Osteocyte (in vitro differentiated cells): ENCODE measurements at regions not wholly inside any gene's neighbourhood (a gene's known extent, or its start where the extent isn't known, plus 50 kb on each side); places are given as distances from the start of the nearest gene placed in this dataset.

Experiments used
- DNase-seq: peaks from one replicate; pipeline ENCODE4 v3.0.0; 2021; ENCODE audit warnings: mixed read lengths; ENCODE audit not compliant: unreplicated experiment; ENCODE audit errors: extremely low spot score
- H3K27ac Mint-ChIP-seq: one replicate; pipeline ENCODE4 v1.8.0; 2021; ENCODE audit warnings: mild to moderate bottlenecking, mixed read lengths; ENCODE audit not compliant: unreplicated experiment
- H3K27me3 Mint-ChIP-seq: one replicate; pipeline ENCODE4 v1.8.0; 2021; ENCODE audit warnings: mixed read lengths; ENCODE audit not compliant: unreplicated experiment
- H3K36me3 Mint-ChIP-seq: one replicate; pipeline ENCODE4 v1.8.0; 2021; ENCODE audit warnings: mixed read lengths; ENCODE audit not compliant: unreplicated experiment
- H3K4me1 Mint-ChIP-seq: one replicate; pipeline ENCODE4 v1.8.0; 2021; ENCODE audit warnings: mixed read lengths; ENCODE audit not compliant: unreplicated experiment
- H3K4me3 Mint-ChIP-seq: one replicate; pipeline ENCODE4 v1.8.0; 2021; ENCODE audit warnings: mild to moderate bottlenecking, moderate library complexity, mixed read lengths; ENCODE audit not compliant: unreplicated experiment
- H3K9me3 Mint-ChIP-seq: one replicate; pipeline ENCODE4 v1.8.0; 2021; ENCODE audit warnings: mixed read lengths; ENCODE audit not compliant: unreplicated experiment
- CTCF ChIP-seq: fragments of 200-600 bp; sonication (generic); IDR thresholded peaks from 2 replicates; pipeline ENCODE4 v1.5.0; 2021; ENCODE audit warnings: antibody characterized with exemption, mild to moderate bottlenecking, moderate library complexity

- Mint-ChIP-seq H3K4me3 (no peak overlapping the region), H3K36me3 (peaks cover 2% of the 10 kb centered on the region)
Observed at GRCh38 chr2:11939523-11939922, 193.1 kb downstream of the LPIN1 start.

GRCh38 chr2:11940121-11940743 lies 193.8 kb downstream of the LPIN1 start:
- Mint-ChIP-seq H3K9me3 (no peaks in the 10 kb centered on the region), H3K27me3 (no peaks in the 10 kb centered on the region), H3K36me3 (no peaks in the 10 kb centered on the region), H3K27ac (no peak overlapping the region), H3K4me1 (no peaks in the 10 kb centered on the region), H3K4me3 (no peak overlapping the region)
- DNase-seq: no peak
- no peak for TF ChIP-seq CTCF

More at GRCh38 chr2:11939523-11939922, 193.1 kb downstream of the LPIN1 start:
- H3K9me3 Mint-ChIP-seq: no peaks in the 10 kb centered on the region
- no peak overlapping the region for H3K27ac Mint-ChIP-seq
- no peak for DNase-seq
- H3K4me1 Mint-ChIP-seq: no peaks in the 10 kb centered on the region
- H3K27me3 Mint-ChIP-seq: no peaks in the 10 kb centered on the region
- TF ChIP-seq CTCF: no peak

- no peak overlapping the region for H3K4me3 Mint-ChIP-seq
- peaks cover 2% of the 10 kb centered on the region for H3K4me1 Mint-ChIP-seq
- no peak for TF ChIP-seq CTCF
Observed at GRCh38 chr2:11940799-11941198, 194.4 kb downstream of the LPIN1 start.

GRCh38 chr2:11941201-11942177 lies 195.1 kb downstream of the LPIN1 start:
- H3K4me1 Mint-ChIP-seq: peaks cover 3% of the 10 kb centered on the region
- H3K36me3 Mint-ChIP-seq: no peaks in the 10 kb centered on the region
- no peak overlapping the region for H3K27ac Mint-ChIP-seq
- no peaks in the 10 kb centered on the region for H3K9me3 Mint-ChIP-seq
- H3K27me3 Mint-ChIP-seq: no peaks in the 10 kb centered on the region
- no peak for DNase-seq
- TF ChIP-seq CTCF: no peak
- no peak overlapping the region for H3K4me3 Mint-ChIP-seq

More at GRCh38 chr2:11940799-11941198, 194.4 kb downstream of the LPIN1 start:
- Mint-ChIP-seq H3K9me3 (no peaks in the 10 kb centered on the region), H3K36me3 (no peaks in the 10 kb centered on the region), H3K27me3 (no peaks in the 10 kb centered on the region), H3K27ac (no peak overlapping the region)
- DNase-seq: no peak

GRCh38 chr2:11942178-11942569 lies 195.7 kb downstream of the LPIN1 start:
- DNase-seq: no peak
- H3K36me3 Mint-ChIP-seq: no peaks in the 10 kb centered on the region

More at GRCh38 chr2:11942178-11942569, 195.7 kb downstream of the LPIN1 start:
- Mint-ChIP-seq H3K27me3 (no peaks in the 10 kb centered on the region), H3K4me1 (peaks cover 3% of the 10 kb centered on the region), H3K4me3 (no peak overlapping the region), H3K9me3 (no peaks in the 10 kb centered on the region), H3K27ac (no peak overlapping the region)
- no peak for TF ChIP-seq CTCF
